Kidney epithelial cell (primary cell): ENCODE measurements at regions not wholly inside any gene's neighbourhood (a gene's known extent, or its start where the extent isn't known, plus 50 kb on each side); places are given as distances from the start of the nearest gene placed in this dataset.
"Not testable (repeated sequence)": the region's sequence is repeated elsewhere in the genome, so short reads cannot be mapped to it uniquely, and the experiment has no call there.

Source experiments
- DNase-seq: peaks from one replicate; pipeline ENCODE4 v3.0.0-alpha.2; 2010; ENCODE audit warnings: low read depth
- H3K27me3 ChIP-seq: 2 replicates; pipeline ENCODE4 v1.6.0; 2011; ENCODE audit warnings: low read length; ENCODE audit not compliant: control insufficient read depth, insufficient read depth
- H3K36me3 ChIP-seq: 2 replicates; pipeline ENCODE4 v1.5.1; 2011; ENCODE audit warnings: low read length; ENCODE audit not compliant: control insufficient read depth, insufficient read depth
- H3K4me3 ChIP-seq: 2 replicates; pipeline ENCODE4 v1.5.1; 2011; ENCODE audit warnings: low read depth, mild to moderate bottlenecking, control low read depth, low read length
- TF ChIP-seq, protein P1 (sequence below): IDR thresholded peaks from 2 replicates; pipeline ENCODE4 v1.5.1; 2011; ENCODE audit warnings: mild to moderate bottlenecking, moderate library complexity, low read length, control low read depth, inconsistent platforms; ENCODE audit not compliant: insufficient read depth, poor library complexity, severe bottlenecking

DNA sequence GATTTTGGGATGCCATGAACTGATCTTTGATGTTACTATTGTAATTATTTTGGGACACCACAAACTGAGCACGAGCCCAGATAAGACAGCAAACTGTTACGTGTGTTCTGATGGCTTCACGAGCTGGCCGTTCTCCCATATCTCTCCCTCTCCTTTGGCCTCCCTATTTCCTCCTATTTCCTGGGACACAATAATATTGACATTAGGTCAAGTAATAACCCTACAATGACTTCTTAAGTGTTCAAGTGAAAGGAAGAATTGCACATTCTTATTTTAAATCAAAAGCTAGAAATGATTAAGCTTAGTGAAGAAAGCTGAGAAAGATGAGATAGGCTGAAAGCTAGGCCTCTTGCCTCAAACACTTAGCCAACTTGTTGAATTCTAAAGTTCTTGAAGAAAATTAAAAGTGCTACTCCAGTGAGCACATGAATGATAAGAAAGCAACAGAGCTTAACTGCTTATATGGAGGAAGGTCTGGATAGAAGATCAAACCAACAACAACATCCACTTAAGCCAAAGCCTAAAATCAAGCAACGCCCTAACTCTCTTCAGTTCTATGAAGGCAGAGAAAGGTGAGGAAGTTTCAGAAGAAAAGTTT is 247.1 kb downstream of the LRRC70 start:
- TF ChIP-seq, protein P1, sequence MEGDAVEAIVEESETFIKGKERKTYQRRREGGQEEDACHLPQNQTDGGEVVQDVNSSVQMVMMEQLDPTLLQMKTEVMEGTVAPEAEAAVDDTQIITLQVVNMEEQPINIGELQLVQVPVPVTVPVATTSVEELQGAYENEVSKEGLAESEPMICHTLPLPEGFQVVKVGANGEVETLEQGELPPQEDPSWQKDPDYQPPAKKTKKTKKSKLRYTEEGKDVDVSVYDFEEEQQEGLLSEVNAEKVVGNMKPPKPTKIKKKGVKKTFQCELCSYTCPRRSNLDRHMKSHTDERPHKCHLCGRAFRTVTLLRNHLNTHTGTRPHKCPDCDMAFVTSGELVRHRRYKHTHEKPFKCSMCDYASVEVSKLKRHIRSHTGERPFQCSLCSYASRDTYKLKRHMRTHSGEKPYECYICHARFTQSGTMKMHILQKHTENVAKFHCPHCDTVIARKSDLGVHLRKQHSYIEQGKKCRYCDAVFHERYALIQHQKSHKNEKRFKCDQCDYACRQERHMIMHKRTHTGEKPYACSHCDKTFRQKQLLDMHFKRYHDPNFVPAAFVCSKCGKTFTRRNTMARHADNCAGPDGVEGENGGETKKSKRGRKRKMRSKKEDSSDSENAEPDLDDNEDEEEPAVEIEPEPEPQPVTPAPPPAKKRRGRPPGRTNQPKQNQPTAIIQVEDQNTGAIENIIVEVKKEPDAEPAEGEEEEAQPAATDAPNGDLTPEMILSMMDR, result no peak
- Histone ChIP-seq H3K27me3 (no peaks in the 10 kb centered on the region), H3K4me3 (no peak overlapping the region), H3K36me3 (no peaks in the 10 kb centered on the region)
- no peak for DNase-seq

DNA sequence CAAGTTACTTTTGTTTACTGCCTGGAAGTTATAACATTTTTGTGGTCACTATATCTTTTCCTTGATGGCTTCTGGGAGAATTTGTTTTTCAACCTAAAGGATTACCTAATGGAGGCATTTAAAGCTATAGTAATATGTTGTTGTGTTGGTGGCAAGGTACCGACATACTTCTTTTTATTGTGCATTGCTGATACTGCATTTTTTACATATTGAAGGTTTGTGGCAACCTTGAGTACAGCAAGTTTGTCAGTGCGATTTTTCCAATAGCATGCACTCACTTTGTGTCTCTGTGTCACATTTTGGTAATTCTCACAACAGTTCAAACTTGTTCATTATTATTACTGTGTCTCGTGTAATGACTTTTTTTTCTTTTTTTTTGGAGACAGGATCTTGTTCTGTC is 246.3 kb downstream of the LRRC70 start:
- H3K27me3 ChIP-seq, result no peaks in the 10 kb centered on the region
- no peak overlapping the region for H3K4me3 ChIP-seq
- TF ChIP-seq, protein P1, result no peak
- DNase-seq, result no peak
- no peaks in the 10 kb centered on the region for H3K36me3 ChIP-seq

DNA sequence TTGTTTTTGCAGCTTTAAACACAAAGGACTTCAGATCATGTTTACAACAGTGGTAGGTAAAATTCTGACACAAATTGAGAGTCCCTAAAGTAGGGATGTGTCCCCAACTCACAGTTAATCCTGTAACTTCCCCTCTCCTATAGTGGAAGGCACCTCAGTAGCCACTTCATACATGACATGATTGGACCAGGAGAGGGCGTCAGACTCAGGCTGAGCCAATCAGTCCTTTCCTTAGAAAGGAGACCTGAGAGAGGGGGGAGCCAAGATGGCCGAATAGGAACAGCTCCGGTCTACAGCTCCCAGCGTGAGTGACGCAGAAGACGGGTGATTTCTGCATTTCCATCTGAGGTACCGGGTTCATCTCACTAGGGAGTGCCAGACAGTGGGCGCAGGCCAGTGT is 238.4 kb downstream of the LRRC70 start:
- not testable (repeated sequence) for H3K27me3 ChIP-seq, DNase-seq, H3K36me3 ChIP-seq, H3K4me3 ChIP-seq

DNA sequence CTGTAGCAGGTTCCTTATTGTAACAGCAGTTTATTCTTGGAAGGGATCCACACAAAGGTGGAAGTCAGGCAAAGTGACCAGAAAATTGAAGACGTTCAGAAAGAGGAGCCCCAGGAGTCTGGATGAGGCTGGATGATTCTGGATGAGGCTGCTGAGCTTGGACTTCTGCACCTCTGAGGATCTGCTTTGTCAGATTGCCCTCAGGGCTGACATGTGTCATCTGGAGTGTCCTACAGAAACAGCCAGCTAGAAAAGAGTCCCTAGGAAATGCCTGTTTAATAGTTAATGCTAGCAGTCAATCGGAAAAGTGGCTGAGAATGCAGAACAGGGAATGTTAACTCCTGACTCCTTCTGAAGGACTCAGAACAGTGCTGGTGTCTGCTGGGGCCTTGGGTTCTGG is 236.4 kb downstream of the LRRC70 start:
- Histone ChIP-seq H3K4me3 (no peak overlapping the region), H3K27me3 (no peaks in the 10 kb centered on the region), H3K36me3 (no peaks in the 10 kb centered on the region)
- TF ChIP-seq, protein P1, result no peak
- no peak for DNase-seq

DNA sequence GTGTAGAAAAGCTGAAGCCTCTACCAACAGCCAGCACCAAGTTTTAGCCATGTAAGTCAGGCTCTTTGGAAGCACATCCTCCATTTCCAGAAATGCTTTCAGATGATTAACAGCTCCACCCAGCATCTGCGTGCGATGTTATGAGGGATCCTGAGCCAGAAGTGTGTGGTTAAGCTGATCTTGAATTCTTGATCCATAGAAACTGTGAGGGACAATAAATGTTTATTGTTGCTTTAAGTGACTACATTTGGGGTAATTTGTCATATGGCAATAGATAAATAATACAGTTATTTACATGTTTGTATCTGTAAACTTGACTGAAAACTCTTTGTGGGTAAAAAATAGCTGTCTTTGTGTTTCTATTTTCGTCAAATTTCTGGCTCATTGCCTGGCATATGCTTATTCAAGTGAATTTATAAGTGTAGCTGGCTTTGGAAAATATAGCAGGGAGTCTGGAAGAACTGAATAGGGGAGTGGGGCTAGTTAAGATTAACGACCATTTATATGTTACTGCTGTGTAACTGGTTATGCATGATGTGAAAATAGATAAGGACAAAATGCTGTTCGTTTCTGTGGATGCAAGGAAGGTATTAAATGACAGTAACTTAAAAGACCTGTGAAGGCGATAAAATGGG is 234.1 kb downstream of the LRRC70 start:
- Histone ChIP-seq H3K36me3 (no peaks in the 10 kb centered on the region), H3K4me3 (no peak overlapping the region), H3K27me3 (no peaks in the 10 kb centered on the region)
- DNase-seq, result no peak
- TF ChIP-seq, protein P1, result no peak

DNA sequence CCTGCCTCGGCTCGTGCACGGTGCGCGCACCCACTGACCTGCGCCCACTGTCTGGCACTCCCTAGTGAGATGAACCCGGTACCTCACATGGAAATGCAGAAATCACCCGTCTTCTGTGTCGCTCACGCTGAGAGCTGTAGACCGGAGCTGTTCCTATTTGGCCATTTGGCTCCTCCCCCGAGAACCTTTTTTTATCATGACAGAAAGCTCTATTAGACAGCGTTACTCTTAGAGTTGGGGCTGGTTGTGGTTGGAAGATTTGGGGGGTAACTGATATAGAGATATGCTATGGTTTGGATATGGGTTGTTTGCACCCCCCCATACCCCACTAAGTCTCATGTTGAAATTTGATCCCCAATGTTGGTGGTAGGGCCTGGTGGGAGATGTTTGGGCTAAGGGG is 226.2 kb downstream of the LRRC70 start:
- H3K4me3 ChIP-seq, result peak overlapping the region; percentile 27

DNA sequence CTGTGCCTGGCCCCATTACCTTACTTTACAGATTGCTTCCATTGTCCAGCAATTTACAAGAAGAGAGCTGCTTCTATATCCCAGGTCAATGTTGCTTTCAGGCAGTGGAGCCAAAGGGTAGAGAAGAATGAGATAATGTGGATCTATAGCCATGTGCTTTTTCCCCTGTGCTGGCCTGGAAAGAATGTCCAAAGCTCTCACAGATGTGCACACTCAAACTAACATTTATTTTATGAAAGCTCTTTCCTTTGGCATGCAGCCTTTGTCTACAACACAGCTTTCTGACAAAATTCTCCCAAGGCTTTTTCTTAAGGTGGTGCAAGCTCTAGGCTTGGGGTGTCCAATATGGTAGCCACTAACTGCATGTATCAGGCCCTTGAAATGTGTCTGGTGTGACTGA is 217.3 kb downstream of the LRRC70 start:
- Histone ChIP-seq H3K36me3 (no peaks in the 10 kb centered on the region), H3K4me3 (no peak overlapping the region), H3K27me3 (no peaks in the 10 kb centered on the region)
- no peak for DNase-seq
- TF ChIP-seq, protein P1, result no peak

More for the DNA sequence above, 226.2 kb downstream of the LRRC70 start:
- DNase-seq, H3K27me3 ChIP-seq, H3K36me3 ChIP-seq: not testable (repeated sequence)
